Astrocyte (in vitro differentiated cells and primary cell): ENCODE measurements at regions not wholly inside any gene's neighbourhood (a gene's known extent, or its start where the extent isn't known, plus 50 kb on each side); places are given as distances from the start of the nearest gene placed in this dataset.

ENCODE experiments used
- CTCF ChIP-seq: IDR thresholded peaks from 2 replicates; pipeline ENCODE4 v1.5.1; 2011; ENCODE audit warnings: low read depth, mild to moderate bottlenecking, inconsistent platforms, low read length, moderate library complexity; ENCODE audit not compliant: insufficient read depth
- EZH2 ChIP-seq: IDR thresholded peaks from 2 replicates; pipeline ENCODE4 v1.6.1; 2012; ENCODE audit warnings: mild to moderate bottlenecking, low read length, inconsistent platforms; ENCODE audit not compliant: insufficient read depth

- no peak for TF ChIP-seq CTCF
- no peak for TF ChIP-seq EZH2
These were observed 120.2 kb upstream of the RASA1 start for GRCh38 chr5:87147441-87147840.
